Fibroblast of peridontal ligament (primary cell): ENCODE measurements at regions not wholly inside any gene's neighbourhood (a gene's known extent, or its start where the extent isn't known, plus 50 kb on each side); places are given as distances from the start of the nearest gene placed in this dataset.

Experiments
- DNase-seq: peaks from one replicate; pipeline ENCODE4 v3.0.0-alpha.2; 2010; ENCODE audit errors: extremely low read depth

DNA sequence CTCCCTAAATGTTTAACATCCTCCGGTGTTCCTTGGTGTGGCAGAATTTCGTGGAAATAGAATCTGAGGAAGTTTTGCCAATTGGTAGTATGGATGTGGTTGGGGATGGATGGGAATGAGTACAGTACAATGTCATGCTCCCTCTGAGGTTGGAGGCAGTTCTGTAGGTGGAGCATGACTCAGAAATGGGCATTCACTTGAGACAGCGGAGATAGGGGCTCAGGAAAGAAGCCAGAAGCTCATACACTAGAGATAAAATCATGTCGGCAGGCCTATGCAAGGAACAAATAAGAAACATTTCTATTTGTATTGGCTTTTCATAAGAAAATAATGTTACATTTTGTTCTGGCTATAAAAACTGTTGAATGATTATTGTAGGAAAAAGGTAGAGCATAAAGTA, 196.0 kb downstream of the URB2 start:
- no peak for DNase-seq

DNA sequence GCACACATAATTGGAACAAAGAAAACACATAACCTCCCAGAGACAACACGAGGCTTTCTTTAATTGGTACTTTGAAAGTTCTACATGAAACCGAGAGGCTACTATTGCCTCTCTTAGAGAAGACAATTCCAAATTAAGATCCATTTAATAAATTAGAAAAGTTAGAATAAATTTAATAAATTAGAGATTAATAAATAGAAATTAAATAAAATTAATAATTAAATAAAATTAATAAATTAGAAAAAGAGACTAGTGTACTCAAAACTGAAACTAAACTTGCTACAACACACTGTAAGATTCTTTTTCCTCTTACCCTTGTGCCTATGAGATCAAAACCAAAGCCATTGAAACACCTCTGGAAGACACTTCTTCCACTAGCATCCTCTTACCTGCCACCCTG, 199.0 kb downstream of the URB2 start:
- no peak for DNase-seq

DNA sequence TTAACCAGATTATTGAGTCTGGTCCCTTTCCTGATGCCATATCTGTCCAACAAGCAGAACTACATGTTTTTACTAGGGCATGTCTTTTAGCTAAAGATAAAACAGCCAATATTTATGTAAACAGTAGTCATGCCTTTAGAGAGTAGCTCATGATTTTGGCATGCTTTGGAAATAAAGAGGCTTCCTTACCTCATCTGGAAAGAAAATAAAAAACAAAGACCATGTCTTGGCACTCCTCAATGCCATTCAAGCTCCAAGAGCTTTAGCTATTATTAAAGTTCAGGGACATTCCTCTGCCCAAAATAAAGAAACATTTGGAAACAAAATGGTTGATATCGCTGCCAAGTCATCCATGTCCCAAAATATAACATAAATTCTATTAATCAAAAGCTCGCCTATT, 202.4 kb downstream of the URB2 start:
- DNase-seq = no peak

DNA sequence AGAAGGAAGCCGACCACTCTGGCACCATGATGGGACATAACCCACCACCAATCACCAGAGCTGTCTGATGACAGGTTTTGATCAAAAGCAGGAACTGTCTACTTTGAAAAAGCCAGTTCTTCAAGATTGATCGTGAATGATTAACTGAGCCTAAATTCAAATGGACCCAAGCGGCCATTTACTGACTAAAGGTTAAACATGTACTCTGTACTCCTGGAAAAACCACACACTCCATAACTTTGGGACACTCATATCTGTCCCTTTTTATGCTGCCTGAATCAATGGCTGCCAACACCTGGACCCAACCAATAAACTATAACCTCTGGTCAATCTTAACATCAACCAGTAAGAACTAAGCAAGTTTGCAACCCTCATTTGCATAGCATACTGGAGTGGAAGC, 206.6 kb downstream of the URB2 start:
- no peak for DNase-seq

DNA sequence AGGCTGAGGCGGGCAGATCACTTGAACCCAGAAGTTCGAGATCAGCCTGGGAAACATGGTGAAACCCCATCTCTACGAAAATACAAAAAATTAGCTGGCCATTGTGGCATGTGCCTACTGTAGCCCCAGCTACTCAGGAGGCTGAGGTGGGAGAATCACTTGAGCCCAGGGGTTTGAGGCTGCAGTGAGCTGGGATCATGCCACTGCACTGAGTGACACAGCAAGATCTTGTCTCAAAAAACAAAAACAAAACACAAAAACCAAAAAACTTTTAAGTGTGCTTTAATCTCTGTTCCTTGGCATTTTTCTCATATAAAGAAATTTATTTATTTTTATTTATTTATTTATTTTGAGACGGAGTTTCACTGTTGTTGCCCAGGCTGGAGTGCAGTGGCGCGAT, 208.2 kb downstream of the URB2 start:
- no peak for DNase-seq

DNA sequence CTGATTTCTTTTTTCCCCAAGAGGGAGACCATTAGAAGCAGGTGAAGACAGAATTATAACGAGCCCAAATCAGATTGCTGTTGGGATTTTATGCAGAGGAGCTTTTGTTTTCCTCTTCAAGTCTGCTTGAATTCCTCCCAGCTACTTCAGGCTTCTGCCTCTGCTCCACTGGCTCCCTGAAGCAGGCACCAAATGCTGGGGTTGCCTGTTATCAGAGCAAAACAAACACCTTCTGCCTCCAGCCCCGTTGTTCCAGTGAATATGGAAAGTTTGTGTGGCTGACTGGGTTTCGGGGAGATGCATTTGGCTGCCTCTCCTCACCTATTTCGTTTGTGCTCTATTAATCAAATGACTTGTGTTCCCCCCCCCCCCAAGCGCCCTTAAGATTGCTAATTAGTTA, 209.2 kb downstream of the URB2 start:
- no peak for DNase-seq

DNA sequence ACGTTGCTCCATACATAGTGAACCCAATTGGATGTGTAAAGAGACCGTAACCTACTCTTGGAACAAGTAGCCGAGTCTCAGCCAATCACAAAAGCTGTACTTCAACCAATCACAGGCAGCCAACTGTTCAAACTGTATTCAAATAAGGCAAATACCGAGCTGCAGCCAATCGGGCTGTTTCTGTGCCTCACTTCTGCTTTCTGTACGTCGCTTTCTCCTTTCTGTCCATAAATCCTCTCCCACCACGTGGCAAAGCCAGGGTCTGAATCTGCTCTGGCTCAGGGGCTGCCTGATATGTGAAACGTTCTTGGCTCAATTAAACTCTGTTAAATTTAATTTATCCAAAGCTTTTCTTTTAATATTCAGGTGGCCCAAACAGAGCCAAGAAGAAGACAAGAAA, 210.3 kb downstream of the URB2 start:
- no peak for DNase-seq

DNA sequence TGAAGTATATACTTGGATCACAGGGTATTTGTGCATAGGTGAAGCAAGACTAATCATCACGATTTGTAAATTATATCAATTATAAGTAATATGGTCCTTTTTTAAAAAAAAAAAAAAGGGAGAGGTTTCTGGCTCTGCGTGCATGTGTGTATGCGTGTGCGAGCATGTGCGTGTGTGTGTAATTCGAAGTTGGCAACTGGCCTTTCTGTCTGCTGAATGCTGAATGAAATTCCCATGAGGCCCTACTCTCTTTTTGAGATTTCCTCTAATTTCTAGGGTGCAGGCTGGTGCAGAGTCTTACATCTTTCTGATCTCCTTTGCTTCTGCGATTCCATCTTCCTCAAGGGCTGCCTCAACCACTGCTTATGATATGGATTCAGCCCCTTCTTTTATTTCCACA, 212.2 kb downstream of the URB2 start:
- no peak for DNase-seq

DNA sequence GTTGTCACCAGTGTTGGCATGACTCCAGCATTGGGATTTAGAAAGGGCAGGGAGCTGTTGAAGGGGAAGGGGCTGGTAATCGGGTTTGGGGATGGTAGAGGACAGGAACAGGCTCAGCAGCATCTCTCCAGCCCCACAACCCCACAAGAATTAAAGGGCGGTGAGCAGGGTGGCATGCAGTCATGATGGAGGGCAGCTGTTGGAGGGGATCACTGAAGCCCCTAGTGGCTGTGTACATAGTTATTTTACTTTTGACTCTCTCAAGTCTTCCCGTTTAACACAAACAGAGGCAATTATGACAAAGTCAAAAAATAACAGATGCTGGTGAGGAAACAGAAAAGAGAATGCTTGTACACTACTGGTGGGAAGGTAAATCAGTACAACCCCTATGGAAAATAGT, 213.8 kb downstream of the URB2 start:
- DNase-seq = no peak

DNA sequence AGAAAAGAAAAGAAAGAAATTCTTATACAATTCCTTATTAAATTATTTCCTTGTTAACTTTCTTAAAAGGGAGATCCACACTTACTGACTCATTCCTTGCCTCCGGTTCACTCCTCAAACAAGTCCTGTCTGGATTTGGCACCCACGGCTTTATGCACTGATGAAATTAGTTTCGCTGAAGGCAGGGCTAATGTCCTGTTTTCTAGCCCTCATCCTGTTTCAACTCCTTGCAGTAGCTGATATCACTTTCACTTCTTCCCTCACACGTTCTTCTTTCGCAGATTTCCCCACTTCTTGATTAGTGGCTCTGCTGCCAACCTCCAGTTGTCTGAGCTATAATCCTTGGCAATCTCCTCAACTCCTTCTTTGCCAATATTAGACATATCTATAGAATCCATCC, 215.2 kb downstream of the URB2 start:
- DNase-seq = no peak

DNA sequence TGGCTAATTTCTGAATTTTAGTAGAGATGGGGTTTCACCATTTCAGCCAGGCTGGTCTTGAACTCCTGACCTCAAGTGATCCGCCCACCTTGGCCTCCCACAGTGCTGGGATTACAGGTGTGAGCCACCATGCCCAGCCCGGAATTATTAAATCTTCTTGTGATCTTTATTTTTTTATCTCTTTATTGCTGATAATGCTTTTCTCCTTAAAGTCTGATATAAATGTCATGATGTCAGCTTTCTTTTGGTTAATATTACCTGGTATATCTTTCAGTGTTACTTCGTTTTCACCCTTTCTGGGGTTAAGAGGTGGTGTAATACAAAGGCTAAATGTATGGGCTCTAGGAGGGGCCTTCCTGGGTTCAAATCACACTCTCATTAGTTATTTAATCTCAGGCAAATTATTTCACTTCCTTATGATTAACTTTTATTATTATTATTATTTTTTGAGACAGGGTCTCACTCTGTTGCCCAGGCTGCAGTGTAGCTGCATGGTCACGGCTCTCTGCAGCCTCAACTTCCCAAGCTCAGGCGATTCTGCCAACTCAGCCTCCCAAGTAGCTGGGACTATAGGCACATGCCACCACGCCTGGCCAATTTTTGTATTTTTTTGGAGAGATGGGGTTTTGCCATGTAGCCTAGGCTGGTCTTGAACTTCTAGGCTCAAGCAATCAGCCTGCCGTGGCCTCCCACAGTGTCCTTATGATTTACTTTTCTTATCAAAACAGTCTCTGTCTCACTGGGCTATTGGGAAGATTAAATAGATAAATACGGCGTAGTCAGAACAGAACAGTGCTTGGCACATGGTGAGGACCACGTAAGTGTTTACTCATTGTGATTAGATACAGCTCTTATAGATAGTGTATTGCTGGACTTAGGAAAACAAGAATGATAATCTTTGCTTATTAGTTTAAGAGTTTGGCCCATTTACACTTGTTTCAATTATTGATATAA, 216.5 kb downstream of the URB2 start:
- no peak for DNase-seq

DNA sequence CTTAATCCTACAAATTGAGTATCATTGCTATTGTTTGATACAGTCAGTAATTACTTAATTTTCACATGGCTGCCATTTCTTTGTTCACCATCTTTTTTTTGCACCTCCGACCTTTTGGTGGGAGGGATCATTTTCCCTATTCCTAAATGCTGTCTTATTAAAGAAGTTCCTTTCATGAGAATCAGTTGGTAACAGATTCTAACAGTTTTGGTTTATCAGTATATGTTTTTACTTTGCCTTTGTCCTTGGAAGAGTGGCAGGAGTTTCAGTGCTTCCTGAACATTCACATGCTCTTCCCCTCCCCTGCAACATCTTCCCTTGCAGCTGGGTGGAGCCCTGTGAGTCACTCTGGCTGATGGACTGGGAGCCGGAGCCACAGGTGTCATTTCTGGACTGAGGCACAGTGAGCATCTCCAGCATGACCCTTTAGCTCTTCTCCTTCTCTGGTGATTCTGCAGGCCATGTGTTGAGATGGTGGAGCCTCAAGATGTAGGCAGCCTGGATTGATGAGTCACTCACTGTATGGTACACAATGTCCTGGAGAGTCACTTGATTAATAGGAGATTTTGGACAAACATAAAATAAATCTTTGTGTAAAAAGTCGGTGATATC, 217.7 kb downstream of the URB2 start:
- no peak for DNase-seq

DNA sequence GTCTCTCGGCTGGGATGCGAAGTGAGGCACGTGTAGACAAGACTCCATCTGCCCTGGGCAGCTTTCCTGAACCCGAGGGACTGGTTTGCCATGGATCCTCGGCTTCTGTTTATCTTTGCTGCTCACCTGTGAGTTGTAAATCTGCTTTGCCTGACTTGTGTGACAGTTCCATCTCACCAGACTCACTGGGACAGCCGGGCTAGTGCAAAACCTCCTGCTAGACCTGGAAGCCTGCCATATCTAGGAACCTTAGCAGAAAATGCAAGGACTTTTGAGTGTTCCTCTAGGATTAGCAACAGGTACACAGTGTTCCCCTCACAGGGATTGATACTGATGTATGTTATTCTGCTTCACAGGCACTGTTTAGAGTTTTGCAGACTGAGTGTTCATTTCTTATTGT, 218.6 kb downstream of the URB2 start:
- DNase-seq = no peak

DNA sequence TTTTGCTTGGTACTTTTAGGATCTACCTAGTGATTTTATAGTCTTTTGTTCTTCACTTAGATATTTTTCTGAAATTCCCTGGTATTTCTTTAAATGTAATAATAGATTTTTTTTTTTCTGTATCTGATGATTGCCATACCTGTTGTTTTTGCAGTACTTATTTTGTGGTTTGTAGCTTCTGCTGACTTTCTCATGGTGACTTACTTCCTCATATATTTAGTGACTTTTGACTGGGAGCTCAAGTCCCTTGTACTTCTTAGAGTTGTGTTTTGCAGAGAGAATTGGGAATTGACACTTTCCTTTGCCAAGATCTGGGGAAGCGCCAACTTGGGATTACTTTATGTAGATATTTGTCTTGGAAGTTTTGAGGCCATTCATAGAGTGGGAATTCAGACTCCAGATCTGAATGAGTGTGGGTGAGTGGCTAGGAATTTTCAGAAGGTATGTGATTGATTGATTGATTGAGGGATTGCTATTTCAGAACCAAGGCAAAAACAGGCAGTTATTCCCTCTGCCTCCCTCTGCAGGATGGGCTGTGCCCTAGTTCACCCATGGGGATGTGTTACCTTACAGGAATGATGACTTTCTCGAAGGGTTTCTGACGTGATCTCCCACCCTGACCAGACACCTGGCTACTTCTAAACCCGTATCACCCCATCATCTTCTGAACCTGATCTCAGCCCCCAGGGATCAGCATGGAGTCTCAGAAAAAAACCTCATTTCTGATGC, 219.5 kb downstream of the URB2 start:
- no peak for DNase-seq

DNA sequence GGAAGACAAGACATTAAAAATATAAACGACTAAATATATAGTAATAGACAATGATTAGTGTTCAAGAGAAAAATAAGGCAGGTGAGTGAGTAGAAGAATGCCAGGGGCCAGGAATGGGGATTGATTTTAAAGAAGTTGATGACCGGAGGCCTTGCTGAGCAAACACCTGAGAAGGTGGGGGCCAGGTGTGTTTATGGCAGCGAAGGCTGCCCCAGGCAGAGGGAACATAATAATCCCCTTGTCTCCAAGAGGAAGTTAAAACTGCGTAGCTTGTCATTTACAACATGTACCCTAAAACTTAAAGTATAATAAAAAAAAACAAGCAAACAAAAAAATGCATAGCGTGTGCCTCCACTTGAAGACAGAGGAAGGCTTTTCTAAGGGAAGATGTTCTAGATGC, 220.3 kb downstream of the URB2 start:
- no peak for DNase-seq

DNA sequence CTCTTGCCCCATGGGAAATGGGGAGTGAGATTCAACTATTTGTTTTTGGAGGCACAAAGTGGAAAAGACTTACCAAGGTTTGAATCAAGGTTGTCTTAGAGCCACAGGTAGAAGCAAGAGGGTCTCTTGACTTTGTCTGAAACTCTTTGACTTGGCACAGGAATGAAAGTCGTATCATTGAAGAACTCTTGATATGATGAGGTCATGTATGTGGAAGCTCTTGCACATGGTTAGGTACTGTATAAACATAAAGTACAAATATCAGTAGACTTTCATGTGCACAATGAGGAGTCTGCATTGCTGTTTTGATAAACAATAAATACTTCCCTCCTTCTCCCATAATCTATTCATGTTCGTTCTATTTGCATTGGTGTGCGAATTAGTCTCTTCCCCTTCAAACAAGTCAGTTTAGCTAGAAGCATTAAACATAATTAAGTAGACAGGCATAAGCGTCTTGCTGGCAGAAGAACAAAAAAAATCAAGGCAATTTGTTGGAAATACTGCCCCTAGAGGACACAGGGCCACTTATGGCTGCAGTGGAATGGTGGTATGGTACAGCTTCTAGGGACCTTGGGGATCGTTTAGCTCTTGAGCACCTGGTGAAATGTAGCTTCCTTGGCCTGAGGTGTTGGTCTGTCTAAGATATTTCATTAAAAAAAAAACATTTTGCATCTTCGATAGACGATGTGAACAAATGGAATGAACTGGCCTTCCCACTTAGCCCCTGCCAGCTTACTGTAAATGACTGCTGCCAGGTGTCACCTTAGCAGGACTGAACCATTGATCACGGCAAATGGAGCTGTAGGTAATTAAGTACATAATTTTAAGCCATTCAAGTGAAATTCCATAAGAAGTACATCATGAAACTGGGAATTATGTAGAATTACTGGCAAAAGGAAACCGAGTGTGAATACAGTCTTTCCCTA, 218.0 kb upstream of the GALNT2 start:
- no peak for DNase-seq

DNA sequence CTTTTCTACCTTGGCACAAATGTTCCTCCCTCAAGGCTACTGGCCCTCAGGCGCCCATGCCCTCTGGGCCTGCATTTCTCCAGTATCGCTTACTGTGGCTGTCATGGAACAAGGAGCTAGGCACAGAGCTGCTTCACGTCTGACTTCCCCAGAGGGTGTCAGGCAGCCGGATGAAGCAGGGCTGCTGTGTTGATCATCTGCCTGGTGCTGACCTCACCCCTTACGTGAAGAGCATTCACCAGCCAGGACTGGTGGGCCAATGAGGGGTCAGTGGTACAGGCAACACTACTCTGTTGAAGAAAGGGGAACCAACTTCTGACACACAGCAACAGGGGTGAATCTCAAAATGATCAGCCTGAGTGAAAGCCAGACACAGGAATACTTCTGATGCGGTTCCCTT, 215.5 kb upstream of the GALNT2 start:
- DNase-seq = no peak

DNA sequence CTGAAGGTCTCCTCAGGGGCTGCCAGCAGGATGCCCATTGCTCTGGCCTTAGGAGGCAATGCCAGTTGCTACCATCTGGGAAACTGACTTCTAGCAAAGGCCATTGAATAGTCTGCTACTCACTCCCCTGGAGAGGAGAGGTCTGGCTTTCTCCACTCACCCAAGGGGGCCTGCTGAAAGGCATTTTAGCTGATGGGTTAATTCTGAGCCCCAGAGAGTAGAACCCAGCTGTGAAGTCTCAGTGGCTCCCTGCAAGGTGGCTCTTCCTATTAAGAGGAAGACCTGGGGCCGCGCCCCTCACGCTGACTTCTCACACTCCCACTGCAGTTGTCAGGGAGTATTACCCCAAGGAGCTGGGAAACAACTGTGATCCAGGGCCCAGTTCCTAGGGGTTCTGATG, 213.3 kb upstream of the GALNT2 start:
- DNase-seq = no peak

DNA sequence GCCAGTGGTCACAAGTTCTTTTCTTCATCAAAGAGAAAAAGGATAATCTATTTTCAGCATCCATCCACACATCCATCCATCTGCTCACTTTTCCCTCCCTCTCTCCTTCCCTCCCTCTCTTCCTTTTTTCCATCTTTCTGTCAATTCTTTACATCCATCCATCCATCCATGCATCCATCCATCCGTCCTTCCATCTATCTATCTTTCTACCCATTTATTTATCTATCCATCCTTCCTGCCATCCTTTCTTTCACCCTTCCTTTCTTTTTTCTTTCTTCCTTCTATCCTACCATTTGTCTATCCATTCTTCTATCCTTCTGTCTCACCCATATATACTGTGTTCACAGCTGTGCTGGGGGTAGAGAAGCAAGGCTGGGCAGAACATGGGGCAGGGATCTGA, 212.4 kb upstream of the GALNT2 start:
- no peak for DNase-seq

DNA sequence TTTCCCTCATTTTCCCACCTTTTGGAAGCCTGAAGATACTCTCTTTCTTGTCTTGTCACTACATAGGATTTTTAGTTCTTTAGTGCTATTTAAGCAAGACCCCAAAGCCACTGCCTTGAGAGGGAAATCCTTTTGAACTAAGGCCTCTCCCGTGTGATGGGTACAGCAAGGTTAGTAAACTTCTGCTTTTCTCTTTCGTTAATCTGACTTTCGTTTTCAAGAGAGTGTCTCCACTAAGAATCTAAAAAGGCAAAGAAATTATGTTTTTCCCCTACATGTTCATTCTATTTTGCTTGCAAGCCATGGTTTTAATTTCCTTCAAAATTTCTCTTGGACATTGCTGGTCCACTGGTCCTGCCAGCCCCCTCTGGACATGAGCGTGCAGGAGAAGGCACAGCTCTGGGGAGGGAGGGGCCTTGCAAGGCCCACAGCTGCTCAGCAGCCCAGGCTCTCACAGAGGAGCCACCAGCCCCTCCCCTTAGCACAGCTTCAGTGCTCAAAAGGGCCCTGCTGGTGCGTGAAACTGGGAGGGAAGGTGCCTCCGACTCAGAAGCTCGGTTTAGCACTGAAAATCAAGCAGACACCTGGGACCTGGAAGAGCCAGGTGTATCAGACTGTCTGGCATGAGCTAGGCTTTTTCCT, 210.9 kb upstream of the GALNT2 start:
- DNase-seq = no peak

DNA sequence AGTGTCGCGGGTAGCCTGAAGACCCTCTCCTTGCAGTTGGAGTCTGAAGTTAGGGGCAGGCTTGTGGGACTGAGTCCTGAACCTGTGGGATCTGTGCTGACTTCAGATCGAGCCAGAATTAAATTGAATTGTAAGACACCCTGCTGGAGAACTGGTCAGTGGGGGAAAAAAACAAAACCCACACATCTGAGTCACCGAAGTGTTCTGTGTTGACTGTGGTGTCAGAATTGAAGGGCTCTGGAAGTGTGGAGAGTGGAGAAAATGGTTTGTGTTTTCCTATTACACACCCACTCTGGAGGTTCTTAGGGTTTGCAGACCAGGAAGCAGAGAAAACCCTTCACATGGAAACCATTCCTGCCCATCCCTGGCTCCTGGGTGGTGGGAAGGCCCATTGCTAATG, 209.5 kb upstream of the GALNT2 start:
- no peak for DNase-seq
